A549 (cell line): ENCODE measurements at regions not wholly inside any gene's neighbourhood (a gene's known extent, or its start where the extent isn't known, plus 50 kb on each side); places are given as distances from the start of the nearest gene placed in this dataset.

ENCODE experiments used
- BHLHE40 ChIP-seq: IDR thresholded peaks from 2 replicates; pipeline ENCODE4 v1.6.1; 2012; ENCODE audit warnings: low read depth, low read length, inconsistent platforms
- CBX2 ChIP-seq: fragments of 200-600 bp; sonication (generic); IDR thresholded peaks from 2 replicates; pipeline ENCODE4 v1.6.1; 2016; ENCODE audit warnings: low read depth, mild to moderate bottlenecking, borderline replicate concordance
- CEBPB ChIP-seq, 2 experiments: fragments of >200 bp in 1 of 2; sonication (Bioruptor Twin) in 1 of 2; formaldehyde crosslinking in 1 of 2; IDR thresholded peaks; 2 replicates each; pipeline ENCODE4 v1.6.1; 2012 to 2016
- CHD2 ChIP-seq: fragments of 150-350 bp; IDR thresholded peaks from 2 replicates; pipeline ENCODE4 v1.6.1; 2014; ENCODE audit warnings: low read length; ENCODE audit not compliant: partially characterized antibody
- CHD4 ChIP-seq: fragments of 200-600 bp; sonication (generic); IDR thresholded peaks from 2 replicates; pipeline ENCODE4 v1.6.1; 2016; ENCODE audit warnings: antibody characterized with exemption, mild to moderate bottlenecking, borderline replicate concordance
- FOSL2 ChIP-seq, 2 experiments: fragments of 450-650 bp in 1 of 2; fragments of >200 bp in 1 of 2; sonication (Bioruptor Twin) in 1 of 2; formaldehyde crosslinking; IDR thresholded peaks; 2 replicates each; pipeline versions ENCODE4 v1.5.0 to v1.6.1; 2016 to 2020; ENCODE audit warnings: mild to moderate bottlenecking in 1 of 2, moderate library complexity in 1 of 2
- GATA3 ChIP-seq: IDR thresholded peaks from 2 replicates; pipeline ENCODE4 v1.6.1; 2012; ENCODE audit warnings: borderline replicate concordance
- HDAC2 ChIP-seq: fragments of 200-600 bp; sonication (generic); IDR thresholded peaks from 2 replicates; pipeline ENCODE4 v1.6.1; 2016
- HOXA7 ChIP-seq: fragments of 250-450 bp; sonication (Bioruptor Pico); IDR thresholded peaks from 2 replicates; pipeline ENCODE4 v1.5.0; 2020; ENCODE audit warnings: mild to moderate bottlenecking, moderate library complexity
- HOXB5 ChIP-seq: fragments of 250-450 bp; sonication (Bioruptor Pico); IDR thresholded peaks from 2 replicates; pipeline ENCODE4 v1.5.0; 2020; ENCODE audit warnings: mild to moderate bottlenecking, moderate library complexity
- JUN ChIP-seq, 2 experiments: fragments of >200 bp; sonication (Bioruptor Twin); formaldehyde crosslinking; IDR thresholded peaks; 2 replicates in 1 of 2; 3 replicates in 1 of 2; pipeline ENCODE4 v1.6.1; 2016 to 2017
- KDM5A ChIP-seq: fragments of 200-600 bp; sonication (generic); IDR thresholded peaks from 2 replicates; pipeline ENCODE4 v1.6.1; 2016; ENCODE audit warnings: antibody characterized with exemption, mild to moderate bottlenecking
- MYC ChIP-seq: IDR thresholded peaks from 2 replicates; pipeline ENCODE4 v1.6.1; 2012; ENCODE audit warnings: mild to moderate bottlenecking, inconsistent platforms, low read length, improper control_type of control experiment, borderline replicate concordance
- NFE2L2 ChIP-seq: fragments of 150-350 bp; conservative IDR thresholded peaks from 2 replicates; pipeline ENCODE4 v1.6.1; 2014; ENCODE audit warnings: low read length
- NPAS2 ChIP-seq: fragments of 250-450 bp; sonication (Bioruptor Pico); IDR thresholded peaks from 2 replicates; pipeline ENCODE4 v1.8.0; 2022; ENCODE audit warnings: mild to moderate bottlenecking, moderate library complexity, borderline replicate concordance
- POLR2AphosphoS2 ChIP-seq: conservative IDR thresholded peaks from 2 replicates; pipeline ENCODE4 v1.6.1; 2012; ENCODE audit warnings: low read length, improper control_type of control experiment, inconsistent platforms
- RARB ChIP-seq: fragments of 250-450 bp; sonication (Bioruptor Pico); IDR thresholded peaks from 2 replicates; pipeline ENCODE4 v1.8.0; 2021; ENCODE audit warnings: mild to moderate bottlenecking, moderate library complexity
- RCOR1 ChIP-seq: fragments of 150-350 bp; IDR thresholded peaks from 2 replicates; pipeline ENCODE4 v1.6.1; 2014; ENCODE audit warnings: antibody characterized with exemption, low read length, low read depth
- RNF2 ChIP-seq: fragments of 200-600 bp; sonication (generic); IDR thresholded peaks from 2 replicates; pipeline ENCODE4 v1.6.1; 2016; ENCODE audit warnings: low read depth, mild to moderate bottlenecking, antibody characterized with exemption, moderate library complexity, borderline replicate concordance
- SMC3 ChIP-seq: fragments of >200 bp; sonication (Bioruptor Twin); formaldehyde crosslinking; IDR thresholded peaks from 3 replicates; pipeline ENCODE4 v1.6.1; 2018; ENCODE audit warnings: inconsistent platforms
- TP53 ChIP-seq: fragments of 250-450 bp; sonication (Bioruptor Pico); IDR thresholded peaks from 2 replicates; pipeline ENCODE4 v1.5.0; 2021; ENCODE audit warnings: mild to moderate bottlenecking, moderate library complexity
- ZC3H11A ChIP-seq: fragments of 450-650 bp; IDR thresholded peaks from 2 replicates; pipeline ENCODE4 v1.6.1; 2014; ENCODE audit warnings: antibody characterized with exemption, mild to moderate bottlenecking
- ZFP36 ChIP-seq: fragments of 450-650 bp; IDR thresholded peaks from 2 replicates; pipeline ENCODE4 v1.6.1; 2014; ENCODE audit warnings: borderline replicate concordance; ENCODE audit not compliant: partially characterized antibody
- TF ChIP-seq, protein P1 (sequence below): IDR thresholded peaks from 2 replicates; pipeline ENCODE4 v1.6.1; 2012
- TF ChIP-seq, protein P2 (sequence below): IDR thresholded peaks from 2 replicates; pipeline ENCODE4 v1.6.1; 2012; ENCODE audit warnings: low read depth, borderline replicate concordance
- TF ChIP-seq, protein P3 (sequence below): fragments of >200 bp; sonication (Bioruptor Twin); formaldehyde crosslinking; IDR thresholded peaks from 3 replicates; pipeline ENCODE4 v1.5.1; 2016
- TF ChIP-seq, protein P4 (sequence below): fragments of 200-600 bp; sonication (generic); IDR thresholded peaks from 2 replicates; pipeline ENCODE4 v1.6.1; 2016; ENCODE audit warnings: antibody characterized with exemption, mild to moderate bottlenecking, moderate library complexity
- TF ChIP-seq, protein P5 (sequence below): fragments of 250-450 bp; sonication (Bioruptor Pico); IDR thresholded peaks from 2 replicates; pipeline ENCODE4 v1.5.0; 2021; ENCODE audit warnings: mild to moderate bottlenecking, moderate library complexity, borderline replicate concordance

DNA sequence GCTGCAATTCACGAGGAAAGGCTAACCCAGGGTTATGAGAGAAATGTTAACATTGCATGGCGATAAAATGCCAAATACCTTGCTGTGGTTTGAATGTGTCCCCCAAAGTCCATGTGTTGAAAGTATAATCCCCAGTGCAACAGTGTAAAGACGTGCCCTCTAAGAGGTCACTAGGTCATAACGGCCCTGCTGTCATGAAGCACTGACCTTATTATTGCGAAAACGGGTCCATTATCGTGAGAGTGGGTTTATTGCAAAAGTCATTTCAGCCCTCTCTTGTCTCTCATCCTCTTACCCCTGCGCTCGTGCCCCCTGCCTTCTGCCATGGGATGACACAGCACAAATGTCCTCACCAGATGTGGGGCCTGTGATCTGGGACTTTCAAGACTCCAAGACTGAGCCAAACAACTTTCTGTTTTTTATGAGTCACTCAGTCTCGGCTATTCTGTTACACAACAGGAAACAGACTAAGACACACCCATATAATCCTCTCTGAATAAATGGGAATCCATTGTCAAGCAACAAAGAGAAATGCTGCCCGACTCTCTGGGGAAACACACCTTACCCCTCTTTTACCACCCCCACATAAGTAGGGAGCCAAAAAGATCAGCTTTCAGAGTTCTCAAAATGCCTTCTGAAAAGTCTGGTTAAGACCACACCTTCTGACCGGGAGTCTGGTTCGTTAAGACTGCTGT, 73.1 kb upstream of the UCN3 start (continued):
- TF ChIP-seq MYC (no peak; the same call in 1 of the 2 replicates), TP53 (CRISPR knock-in tag) (no peak), RARB (CRISPR knock-in tag) (peak; percentile 95), POLR2AphosphoS2 (no peak), CHD2 (peak; percentile 81), KDM5A (no peak), BHLHE40 (0 out of 2 replicates have a peak, but pooled peaks have one; percentile 18), JUN (IDR thresholded peaks at IDR 0.05) (peak; percentile 90 to 99), GATA3 (peak; percentile 87), HOXB5 (CRISPR knock-in tag) (peak; percentile 45; the same call in 1 of the 2 replicates), HDAC2 (no peak), CBX2 (no peak), NPAS2 (CRISPR knock-in tag) (0 out of 2 replicates have a peak, but pooled peaks have one; percentile 32), ZC3H11A (no peak), RNF2 (no peak), HOXA7 (CRISPR knock-in tag) (peak; percentile 49; the same call in 1 of the 2 replicates), SMC3 (peak; percentile 44; the same call in 2 of the 3 replicates), CHD4 (no peak), ZFP36 (no peak), NFE2L2 (peak; percentile 98), RCOR1 (no peak), CEBPB (IDR thresholded peaks at IDR 0.05) (peak; percentile 89 to 97), FOSL2 (IDR thresholded peaks at IDR 0.05) (peak; percentile 87), FOSL2 (CRISPR knock-in tag; IDR thresholded peaks at IDR 0.05) (peak; percentile 97)
- TF ChIP-seq, protein P1, sequence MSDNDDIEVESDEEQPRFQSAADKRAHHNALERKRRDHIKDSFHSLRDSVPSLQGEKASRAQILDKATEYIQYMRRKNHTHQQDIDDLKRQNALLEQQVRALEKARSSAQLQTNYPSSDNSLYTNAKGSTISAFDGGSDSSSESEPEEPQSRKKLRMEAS: peak; percentile 85
- TF ChIP-seq, protein P2, sequence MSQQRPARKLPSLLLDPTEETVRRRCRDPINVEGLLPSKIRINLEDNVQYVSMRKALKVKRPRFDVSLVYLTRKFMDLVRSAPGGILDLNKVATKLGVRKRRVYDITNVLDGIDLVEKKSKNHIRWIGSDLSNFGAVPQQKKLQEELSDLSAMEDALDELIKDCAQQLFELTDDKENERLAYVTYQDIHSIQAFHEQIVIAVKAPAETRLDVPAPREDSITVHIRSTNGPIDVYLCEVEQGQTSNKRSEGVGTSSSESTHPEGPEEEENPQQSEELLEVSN: peak; percentile 43; the same call in 1 of the 2 replicates
- TF ChIP-seq, protein P3, sequence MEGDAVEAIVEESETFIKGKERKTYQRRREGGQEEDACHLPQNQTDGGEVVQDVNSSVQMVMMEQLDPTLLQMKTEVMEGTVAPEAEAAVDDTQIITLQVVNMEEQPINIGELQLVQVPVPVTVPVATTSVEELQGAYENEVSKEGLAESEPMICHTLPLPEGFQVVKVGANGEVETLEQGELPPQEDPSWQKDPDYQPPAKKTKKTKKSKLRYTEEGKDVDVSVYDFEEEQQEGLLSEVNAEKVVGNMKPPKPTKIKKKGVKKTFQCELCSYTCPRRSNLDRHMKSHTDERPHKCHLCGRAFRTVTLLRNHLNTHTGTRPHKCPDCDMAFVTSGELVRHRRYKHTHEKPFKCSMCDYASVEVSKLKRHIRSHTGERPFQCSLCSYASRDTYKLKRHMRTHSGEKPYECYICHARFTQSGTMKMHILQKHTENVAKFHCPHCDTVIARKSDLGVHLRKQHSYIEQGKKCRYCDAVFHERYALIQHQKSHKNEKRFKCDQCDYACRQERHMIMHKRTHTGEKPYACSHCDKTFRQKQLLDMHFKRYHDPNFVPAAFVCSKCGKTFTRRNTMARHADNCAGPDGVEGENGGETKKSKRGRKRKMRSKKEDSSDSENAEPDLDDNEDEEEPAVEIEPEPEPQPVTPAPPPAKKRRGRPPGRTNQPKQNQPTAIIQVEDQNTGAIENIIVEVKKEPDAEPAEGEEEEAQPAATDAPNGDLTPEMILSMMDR: no peak
- TF ChIP-seq, protein P4, sequence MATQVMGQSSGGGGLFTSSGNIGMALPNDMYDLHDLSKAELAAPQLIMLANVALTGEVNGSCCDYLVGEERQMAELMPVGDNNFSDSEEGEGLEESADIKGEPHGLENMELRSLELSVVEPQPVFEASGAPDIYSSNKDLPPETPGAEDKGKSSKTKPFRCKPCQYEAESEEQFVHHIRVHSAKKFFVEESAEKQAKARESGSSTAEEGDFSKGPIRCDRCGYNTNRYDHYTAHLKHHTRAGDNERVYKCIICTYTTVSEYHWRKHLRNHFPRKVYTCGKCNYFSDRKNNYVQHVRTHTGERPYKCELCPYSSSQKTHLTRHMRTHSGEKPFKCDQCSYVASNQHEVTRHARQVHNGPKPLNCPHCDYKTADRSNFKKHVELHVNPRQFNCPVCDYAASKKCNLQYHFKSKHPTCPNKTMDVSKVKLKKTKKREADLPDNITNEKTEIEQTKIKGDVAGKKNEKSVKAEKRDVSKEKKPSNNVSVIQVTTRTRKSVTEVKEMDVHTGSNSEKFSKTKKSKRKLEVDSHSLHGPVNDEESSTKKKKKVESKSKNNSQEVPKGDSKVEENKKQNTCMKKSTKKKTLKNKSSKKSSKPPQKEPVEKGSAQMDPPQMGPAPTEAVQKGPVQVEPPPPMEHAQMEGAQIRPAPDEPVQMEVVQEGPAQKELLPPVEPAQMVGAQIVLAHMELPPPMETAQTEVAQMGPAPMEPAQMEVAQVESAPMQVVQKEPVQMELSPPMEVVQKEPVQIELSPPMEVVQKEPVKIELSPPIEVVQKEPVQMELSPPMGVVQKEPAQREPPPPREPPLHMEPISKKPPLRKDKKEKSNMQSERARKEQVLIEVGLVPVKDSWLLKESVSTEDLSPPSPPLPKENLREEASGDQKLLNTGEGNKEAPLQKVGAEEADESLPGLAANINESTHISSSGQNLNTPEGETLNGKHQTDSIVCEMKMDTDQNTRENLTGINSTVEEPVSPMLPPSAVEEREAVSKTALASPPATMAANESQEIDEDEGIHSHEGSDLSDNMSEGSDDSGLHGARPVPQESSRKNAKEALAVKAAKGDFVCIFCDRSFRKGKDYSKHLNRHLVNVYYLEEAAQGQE: no peak
- TF ChIP-seq, protein P5, sequence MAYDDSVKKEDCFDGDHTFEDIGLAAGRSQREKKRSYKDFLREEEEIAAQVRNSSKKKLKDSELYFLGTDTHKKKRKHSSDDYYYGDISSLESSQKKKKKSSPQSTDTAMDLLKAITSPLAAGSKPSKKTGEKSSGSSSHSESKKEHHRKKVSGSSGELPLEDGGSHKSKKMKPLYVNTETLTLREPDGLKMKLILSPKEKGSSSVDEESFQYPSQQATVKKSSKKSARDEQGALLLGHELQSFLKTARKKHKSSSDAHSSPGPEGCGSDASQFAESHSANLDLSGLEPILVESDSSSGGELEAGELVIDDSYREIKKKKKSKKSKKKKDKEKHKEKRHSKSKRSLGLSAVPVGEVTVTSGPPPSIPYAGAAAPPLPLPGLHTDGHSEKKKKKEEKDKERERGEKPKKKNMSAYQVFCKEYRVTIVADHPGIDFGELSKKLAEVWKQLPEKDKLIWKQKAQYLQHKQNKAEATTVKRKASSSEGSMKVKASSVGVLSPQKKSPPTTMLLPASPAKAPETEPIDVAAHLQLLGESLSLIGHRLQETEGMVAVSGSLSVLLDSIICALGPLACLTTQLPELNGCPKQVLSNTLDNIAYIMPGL: no peak
